ENCODE measurements at regions not wholly inside any gene's neighbourhood (a gene's known extent, or its start where the extent isn't known, plus 50 kb on each side); places are given as distances from the start of the nearest gene placed in this dataset.

GRCh38 chr2:173580956-173581355 is 226.3 kb downstream of the CDCA7 start:
- no peak overlapping the region for H3K4me3 ChIP-seq (ENCODE audit: low read depth in 1 of 3, low read length in 3 of 3)
- DNase-seq: no peak
- H3K27me3 ChIP-seq (ENCODE audit: control insufficient read depth in 3 of 3, insufficient read depth in 3 of 3, low read length in 3 of 3): no peaks in the 10 kb centered on the region
- H3K4me1 ChIP-seq (ENCODE audit: control insufficient read depth in 3 of 3, insufficient read depth in 2 of 3, low read depth in 1 of 3, low read length in 2 of 3): no peaks in the 10 kb centered on the region
- H3K9me3 ChIP-seq (ENCODE audit: control insufficient read depth in 2 of 2, insufficient read depth in 1 of 2, low read depth in 1 of 2, low read length in 1 of 2): no peaks in the 10 kb centered on the region
- FAIRE-seq: no peak
- no peak overlapping the region for H3K27ac ChIP-seq (ENCODE audit: low read depth in 1 of 3, low read length in 2 of 3)
- H3K36me3 ChIP-seq (ENCODE audit: control insufficient read depth in 3 of 3, insufficient read depth in 2 of 3, low read depth in 1 of 3, low read length in 3 of 3): no peaks in the 10 kb centered on the region

GRCh38 chr2:173583196-173583595 is 228.5 kb downstream of the CDCA7 start:
- WGBS, 3 donors: 28 to 63% (median 55%) methylated on average over 6 of the region's 6 CpGs
- no peak overlapping the region for H3K27ac ChIP-seq (ENCODE audit: low read depth in 1 of 3, low read length in 2 of 3)
- FAIRE-seq (no peak), DNase-seq (no peak)
- no peaks in the 10 kb centered on the region for H3K4me1 ChIP-seq (ENCODE audit: control insufficient read depth in 3 of 3, insufficient read depth in 2 of 3, low read depth in 1 of 3, low read length in 2 of 3)
- H3K36me3 ChIP-seq (ENCODE audit: control insufficient read depth in 3 of 3, insufficient read depth in 2 of 3, low read depth in 1 of 3, low read length in 3 of 3): no peaks in the 10 kb centered on the region
- H3K4me3 ChIP-seq (ENCODE audit: low read depth in 1 of 3, low read length in 3 of 3): no peak overlapping the region
- H3K27me3 ChIP-seq (ENCODE audit: control insufficient read depth in 3 of 3, insufficient read depth in 3 of 3, low read length in 3 of 3): no peaks in the 10 kb centered on the region
- H3K9me3 ChIP-seq (ENCODE audit: control insufficient read depth in 2 of 2, insufficient read depth in 1 of 2, low read depth in 1 of 2, low read length in 1 of 2): no peaks in the 10 kb centered on the region

- H3K9me3 ChIP-seq (ENCODE audit: control insufficient read depth in 2 of 2, insufficient read depth in 1 of 2, low read depth in 1 of 2, low read length in 1 of 2): no peaks in the 10 kb centered on the region
- DNase-seq (no peak), FAIRE-seq (no peak)
- H3K27ac ChIP-seq (ENCODE audit: low read depth in 1 of 3, low read length in 2 of 3): no peak overlapping the region
- H3K27me3 ChIP-seq (ENCODE audit: control insufficient read depth in 3 of 3, insufficient read depth in 3 of 3, low read length in 3 of 3): no peaks in the 10 kb centered on the region
- WGBS, 3 donors: 84 to 98% (median 94%) methylated on average over 1 of the region's 1 CpG
- H3K4me1 ChIP-seq (ENCODE audit: control insufficient read depth in 3 of 3, insufficient read depth in 2 of 3, low read depth in 1 of 3, low read length in 2 of 3): no peaks in the 10 kb centered on the region
- no peaks in the 10 kb centered on the region for H3K36me3 ChIP-seq (ENCODE audit: control insufficient read depth in 3 of 3, insufficient read depth in 2 of 3, low read depth in 1 of 3, low read length in 3 of 3)
- H3K4me3 ChIP-seq (ENCODE audit: low read depth in 1 of 3, low read length in 3 of 3): no peak overlapping the region
These were observed 229.3 kb downstream of the CDCA7 start for GRCh38 chr2:173584000-173584399.

- Histone ChIP-seq H3K4me1 (ENCODE audit: control insufficient read depth in 3 of 3, insufficient read depth in 2 of 3, low read depth in 1 of 3, low read length in 2 of 3) (no peaks in the 10 kb centered on the region), H3K9me3 (ENCODE audit: control insufficient read depth in 2 of 2, insufficient read depth in 1 of 2, low read depth in 1 of 2, low read length in 1 of 2) (no peaks in the 10 kb centered on the region), H3K27me3 (ENCODE audit: control insufficient read depth in 3 of 3, insufficient read depth in 3 of 3, low read length in 3 of 3) (no peaks in the 10 kb centered on the region), H3K4me3 (ENCODE audit: low read depth in 1 of 3, low read length in 3 of 3) (no peak overlapping the region), H3K36me3 (ENCODE audit: control insufficient read depth in 3 of 3, insufficient read depth in 2 of 3, low read depth in 1 of 3, low read length in 3 of 3) (no peaks in the 10 kb centered on the region), H3K27ac (ENCODE audit: low read depth in 1 of 3, low read length in 2 of 3) (no peak overlapping the region)
- DNase-seq: no peak
- no peak for FAIRE-seq
- WGBS, 3 donors: 68 to 84% (median 74%) methylated on average over 4 of the region's 4 CpGs
These were observed 230.2 kb downstream of the CDCA7 start for GRCh38 chr2:173584676-173585458.

- 74 to 87% (median 78%) methylated on average over 9 of the region's 9 CpGs for WGBS, 3 donors
- Histone ChIP-seq H3K4me1 (ENCODE audit: control insufficient read depth in 3 of 3, insufficient read depth in 2 of 3, low read depth in 1 of 3, low read length in 2 of 3) (no peaks in the 10 kb centered on the region), H3K27ac (ENCODE audit: low read depth in 1 of 3, low read length in 2 of 3) (no peak overlapping the region), H3K36me3 (ENCODE audit: control insufficient read depth in 3 of 3, insufficient read depth in 2 of 3, low read depth in 1 of 3, low read length in 3 of 3) (no peaks in the 10 kb centered on the region), H3K9me3 (ENCODE audit: control insufficient read depth in 2 of 2, insufficient read depth in 1 of 2, low read depth in 1 of 2, low read length in 1 of 2) (peaks cover 0 to 9% of the 10 kb centered on the region in 2 donors), H3K4me3 (ENCODE audit: low read depth in 1 of 3, low read length in 3 of 3) (no peak overlapping the region), H3K27me3 (ENCODE audit: control insufficient read depth in 3 of 3, insufficient read depth in 3 of 3, low read length in 3 of 3) (no peaks in the 10 kb centered on the region)
- FAIRE-seq (no peak), DNase-seq (no peak)
These were observed 234.3 kb downstream of the CDCA7 start for GRCh38 chr2:173588931-173589369.

GRCh38 chr2:173589604-173590275 is 235.1 kb downstream of the CDCA7 start:
- H3K9me3 ChIP-seq (ENCODE audit: control insufficient read depth in 2 of 2, insufficient read depth in 1 of 2, low read depth in 1 of 2, low read length in 1 of 2): peaks cover 0 to 9% of the 10 kb centered on the region in 2 donors
- H3K4me3 ChIP-seq (ENCODE audit: low read depth in 1 of 3, low read length in 3 of 3): no peak overlapping the region
- H3K27ac ChIP-seq (ENCODE audit: low read depth in 1 of 3, low read length in 2 of 3): no peak overlapping the region
- DNase-seq (no peak), FAIRE-seq (no peak)
- 64 to 83% (median 77%) methylated on average over 3 of the region's 3 CpGs for WGBS, 3 donors
- H3K36me3 ChIP-seq (ENCODE audit: control insufficient read depth in 3 of 3, insufficient read depth in 2 of 3, low read depth in 1 of 3, low read length in 3 of 3): no peaks in the 10 kb centered on the region
- H3K27me3 ChIP-seq (ENCODE audit: control insufficient read depth in 3 of 3, insufficient read depth in 3 of 3, low read length in 3 of 3): no peaks in the 10 kb centered on the region
- H3K4me1 ChIP-seq (ENCODE audit: control insufficient read depth in 3 of 3, insufficient read depth in 2 of 3, low read depth in 1 of 3, low read length in 2 of 3): no peaks in the 10 kb centered on the region

- Histone ChIP-seq H3K4me1 (ENCODE audit: control insufficient read depth in 3 of 3, insufficient read depth in 2 of 3, low read depth in 1 of 3, low read length in 2 of 3) (no peaks in the 10 kb centered on the region), H3K27ac (ENCODE audit: low read depth in 1 of 3, low read length in 2 of 3) (no peak overlapping the region), H3K9me3 (ENCODE audit: control insufficient read depth in 2 of 2, insufficient read depth in 1 of 2, low read depth in 1 of 2, low read length in 1 of 2) (peaks cover 0 to 9% of the 10 kb centered on the region in 2 donors), H3K36me3 (ENCODE audit: control insufficient read depth in 3 of 3, insufficient read depth in 2 of 3, low read depth in 1 of 3, low read length in 3 of 3) (no peaks in the 10 kb centered on the region), H3K4me3 (ENCODE audit: low read depth in 1 of 3, low read length in 3 of 3) (no peak overlapping the region), H3K27me3 (ENCODE audit: control insufficient read depth in 3 of 3, insufficient read depth in 3 of 3, low read length in 3 of 3) (no peaks in the 10 kb centered on the region)
- WGBS, 3 donors: 19 to 62% (median 31%) methylated on average over 6 of the region's 6 CpGs
- no peak for FAIRE-seq
- DNase-seq: peak in 1 of 2 donors; percentile 71
These were observed 235.7 kb downstream of the CDCA7 start for GRCh38 chr2:173590276-173590861.

- H3K9me3 ChIP-seq (ENCODE audit: control insufficient read depth in 2 of 2, insufficient read depth in 1 of 2, low read depth in 1 of 2, low read length in 1 of 2): peaks cover 0 to 9% of the 10 kb centered on the region in 2 donors
- FAIRE-seq (no peak), DNase-seq (no peak)
- no peak overlapping the region for H3K4me3 ChIP-seq (ENCODE audit: low read depth in 1 of 3, low read length in 3 of 3)
- H3K4me1 ChIP-seq (ENCODE audit: control insufficient read depth in 3 of 3, insufficient read depth in 2 of 3, low read depth in 1 of 3, low read length in 2 of 3): no peaks in the 10 kb centered on the region
- H3K27me3 ChIP-seq (ENCODE audit: control insufficient read depth in 3 of 3, insufficient read depth in 3 of 3, low read length in 3 of 3): no peaks in the 10 kb centered on the region
- no peak overlapping the region for H3K27ac ChIP-seq (ENCODE audit: low read depth in 1 of 3, low read length in 2 of 3)
- H3K36me3 ChIP-seq (ENCODE audit: control insufficient read depth in 3 of 3, insufficient read depth in 2 of 3, low read depth in 1 of 3, low read length in 3 of 3): no peaks in the 10 kb centered on the region
These were observed 238.4 kb downstream of the CDCA7 start for GRCh38 chr2:173593109-173593508.

All from small intestine (tissue), 7 donors.